SK-N-SH (cell line): ENCODE measurements at regions not wholly inside any gene's neighbourhood (a gene's known extent, or its start where the extent isn't known, plus 50 kb on each side); places are given as distances from the start of the nearest gene placed in this dataset.

Experiments
- MXI1 ChIP-seq: IDR thresholded peaks from 2 replicates; pipeline ENCODE4 v1.6.1; 2012; ENCODE audit warnings: mild to moderate bottlenecking, low read depth, low read length, improper control_type of control experiment
- RFX5 ChIP-seq: IDR thresholded peaks from 2 replicates; pipeline ENCODE4 v1.6.1; 2012; ENCODE audit warnings: mild to moderate bottlenecking, improper control_type of control experiment, low read length
- SIN3A ChIP-seq: IDR thresholded peaks from 2 replicates; pipeline ENCODE4 v1.6.1; 2012; ENCODE audit warnings: low read depth, mild to moderate bottlenecking, low read length, moderate library complexity, borderline replicate concordance
- TAF1 ChIP-seq: IDR thresholded peaks from 2 replicates; pipeline ENCODE4 v1.6.1; 2012; ENCODE audit warnings: low read depth, mild to moderate bottlenecking, low read length, moderate library complexity, borderline replicate concordance
- TF ChIP-seq, protein P1 (sequence below): fragments of 200-600 bp; sonication (generic); IDR thresholded peaks from 2 replicates; pipeline ENCODE4 v1.6.1; 2017; ENCODE audit warnings: antibody characterized with exemption, mild to moderate bottlenecking, moderate library complexity
- TF ChIP-seq, protein P2 (sequence below): IDR thresholded peaks from 2 replicates; pipeline ENCODE4 v1.4.0; 2012; ENCODE audit warnings: low read depth, borderline replicate concordance

DNA sequence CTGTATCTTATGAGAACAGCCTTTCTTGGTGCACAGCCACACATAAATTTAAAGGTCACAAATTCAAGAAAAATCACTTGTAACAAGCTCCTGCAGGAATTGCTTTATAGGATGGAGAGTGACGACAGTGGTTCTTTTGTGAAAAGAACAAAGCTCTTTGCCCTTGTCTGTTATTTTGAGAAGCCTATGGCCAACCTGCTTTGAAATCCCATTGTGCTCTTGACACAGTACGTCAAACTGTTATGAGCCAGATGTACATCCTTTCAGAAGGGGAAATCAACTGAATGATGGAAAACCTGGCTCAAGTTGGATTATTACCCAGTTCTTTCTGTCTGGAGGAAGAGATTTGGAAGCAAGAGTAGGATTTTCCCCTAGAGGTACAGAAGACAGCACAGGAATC lies 1454.2 kb downstream of the ARAP2 start:
- TF ChIP-seq RFX5 (no peak), TAF1 (no peak), MXI1 (no peak), SIN3A (no peak)
- TF ChIP-seq, protein P1, sequence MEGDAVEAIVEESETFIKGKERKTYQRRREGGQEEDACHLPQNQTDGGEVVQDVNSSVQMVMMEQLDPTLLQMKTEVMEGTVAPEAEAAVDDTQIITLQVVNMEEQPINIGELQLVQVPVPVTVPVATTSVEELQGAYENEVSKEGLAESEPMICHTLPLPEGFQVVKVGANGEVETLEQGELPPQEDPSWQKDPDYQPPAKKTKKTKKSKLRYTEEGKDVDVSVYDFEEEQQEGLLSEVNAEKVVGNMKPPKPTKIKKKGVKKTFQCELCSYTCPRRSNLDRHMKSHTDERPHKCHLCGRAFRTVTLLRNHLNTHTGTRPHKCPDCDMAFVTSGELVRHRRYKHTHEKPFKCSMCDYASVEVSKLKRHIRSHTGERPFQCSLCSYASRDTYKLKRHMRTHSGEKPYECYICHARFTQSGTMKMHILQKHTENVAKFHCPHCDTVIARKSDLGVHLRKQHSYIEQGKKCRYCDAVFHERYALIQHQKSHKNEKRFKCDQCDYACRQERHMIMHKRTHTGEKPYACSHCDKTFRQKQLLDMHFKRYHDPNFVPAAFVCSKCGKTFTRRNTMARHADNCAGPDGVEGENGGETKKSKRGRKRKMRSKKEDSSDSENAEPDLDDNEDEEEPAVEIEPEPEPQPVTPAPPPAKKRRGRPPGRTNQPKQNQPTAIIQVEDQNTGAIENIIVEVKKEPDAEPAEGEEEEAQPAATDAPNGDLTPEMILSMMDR = no peak
- TF ChIP-seq, protein P2, sequence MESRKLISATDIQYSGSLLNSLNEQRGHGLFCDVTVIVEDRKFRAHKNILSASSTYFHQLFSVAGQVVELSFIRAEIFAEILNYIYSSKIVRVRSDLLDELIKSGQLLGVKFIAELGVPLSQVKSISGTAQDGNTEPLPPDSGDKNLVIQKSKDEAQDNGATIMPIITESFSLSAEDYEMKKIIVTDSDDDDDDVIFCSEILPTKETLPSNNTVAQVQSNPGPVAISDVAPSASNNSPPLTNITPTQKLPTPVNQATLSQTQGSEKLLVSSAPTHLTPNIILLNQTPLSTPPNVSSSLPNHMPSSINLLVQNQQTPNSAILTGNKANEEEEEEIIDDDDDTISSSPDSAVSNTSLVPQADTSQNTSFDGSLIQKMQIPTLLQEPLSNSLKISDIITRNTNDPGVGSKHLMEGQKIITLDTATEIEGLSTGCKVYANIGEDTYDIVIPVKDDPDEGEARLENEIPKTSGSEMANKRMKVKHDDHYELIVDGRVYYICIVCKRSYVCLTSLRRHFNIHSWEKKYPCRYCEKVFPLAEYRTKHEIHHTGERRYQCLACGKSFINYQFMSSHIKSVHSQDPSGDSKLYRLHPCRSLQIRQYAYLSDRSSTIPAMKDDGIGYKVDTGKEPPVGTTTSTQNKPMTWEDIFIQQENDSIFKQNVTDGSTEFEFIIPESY = no peak
